ENCODE measurements at regions not wholly inside any gene's neighbourhood (a gene's known extent, or its start where the extent isn't known, plus 50 kb on each side); places are given as distances from the start of the nearest gene placed in this dataset.

DNA sequence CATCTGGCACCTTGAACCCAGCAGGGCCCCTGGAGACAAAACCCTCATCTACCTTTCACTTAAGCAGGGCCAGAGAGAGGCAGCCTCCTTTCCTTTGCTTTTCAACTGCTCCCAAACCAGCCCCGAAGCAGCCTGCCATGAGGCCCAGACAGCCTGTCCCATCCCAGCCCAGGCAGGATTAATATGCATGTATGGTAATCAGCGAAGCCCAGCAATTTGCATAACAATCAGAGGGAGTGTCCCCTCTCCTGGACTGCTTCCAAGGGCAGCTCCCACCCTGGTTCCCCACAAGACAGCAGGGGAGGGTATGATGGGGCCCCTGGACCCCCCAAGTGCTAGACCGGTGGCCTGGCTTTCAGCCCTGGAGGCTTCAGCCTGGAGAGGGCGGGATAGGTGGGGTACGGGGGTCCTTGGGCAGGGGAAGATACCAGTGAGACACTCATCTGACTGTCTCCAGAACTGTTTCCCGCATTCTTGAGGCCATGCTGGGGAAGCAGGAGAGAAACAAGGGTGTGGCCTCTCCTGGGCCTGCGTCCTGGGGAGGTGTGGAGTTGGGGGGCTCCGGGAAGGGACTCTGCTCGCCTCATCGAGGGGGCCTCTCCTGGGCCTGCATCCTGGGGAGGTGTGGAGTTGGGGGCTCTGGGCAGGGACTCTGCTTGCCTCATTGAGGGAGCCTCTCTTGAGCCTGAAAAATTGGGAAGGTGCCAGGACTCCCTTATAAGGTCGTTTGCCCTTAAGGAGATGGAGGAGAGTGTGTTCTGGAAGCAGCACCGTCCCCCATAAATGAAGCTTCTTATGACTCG is 93.2 kb upstream of the PRR5 start:
- TF ChIP-seq CTCF (IDR thresholded peaks at IDR 0.05) (no peak), EZH2 (IDR thresholded peaks at IDR 0.05) (no peak), EZH2phosphoT487 (IDR thresholded peaks at IDR 0.05) (no peak)
